WTC11 (cell line): ENCODE measurements at regions not wholly inside any gene's neighbourhood (a gene's known extent, or its start where the extent isn't known, plus 50 kb on each side); places are given as distances from the start of the nearest gene placed in this dataset.
"Not testable (repeated sequence)": the region's sequence is repeated elsewhere in the genome, so short reads cannot be mapped to it uniquely, and the experiment has no call there.

Source experiments
- ATAC-seq: fragments of 200-7000 bp; cut with Tn5 transposase; 2 replicates; pipeline ENCODE4 v1.10.0; 2021; ENCODE audit warnings: mild to moderate bottlenecking, moderate library complexity
- CTCF ChIA-PET: fragments of 300-600 bp; sonication (Branson Sonifier 250); formaldehyde crosslinking; loops from one replicate; lab custom pipeline; 2021; ENCODE audit warnings: antibody characterized with exemption; lab: Charles Lee
- POLR2A ChIA-PET: fragments of 350-600 bp; sonication (Branson Sonifier 250); formaldehyde crosslinking; loops from one replicate; lab custom pipeline; 2021; ENCODE audit warnings: antibody characterized with exemption; lab: Charles Lee
- DNase-seq: peaks from one replicate; pipeline ENCODE4 v3.0.0; 2021; ENCODE audit warnings: low spot score
- H3K27ac Mint-ChIP-seq: 2 replicates; pipeline ENCODE4 v1.8.0; 2021; ENCODE audit warnings: mixed read lengths
- H3K27me3 Mint-ChIP-seq: 2 replicates; pipeline ENCODE4 v1.8.0; 2021; ENCODE audit warnings: low read depth, mild to moderate bottlenecking, moderate library complexity, mixed read lengths
- H3K36me3 Mint-ChIP-seq: 2 replicates; pipeline ENCODE4 v1.8.0; 2021; ENCODE audit warnings: mixed read lengths
- H3K4me1 Mint-ChIP-seq: 2 replicates; pipeline ENCODE4 v1.8.0; 2022; ENCODE audit warnings: mixed read lengths
- H3K4me3 Mint-ChIP-seq: 2 replicates; pipeline ENCODE4 v1.8.0; 2021; ENCODE audit warnings: mild to moderate bottlenecking, moderate library complexity, mixed read lengths
- H3K9me3 Mint-ChIP-seq: 2 replicates; pipeline ENCODE4 v1.8.0; 2021; ENCODE audit warnings: mixed read lengths
- ELF4 ChIP-seq: sonication (generic); formaldehyde crosslinking; IDR thresholded peaks from 2 replicates; pipeline ENCODE4 v1.8.1; 2022; ENCODE audit warnings: low read depth, mild to moderate bottlenecking, moderate library complexity, missing genetic modification reagents
- MXD4 ChIP-seq: fragments of 250-450 bp; sonication (Bioruptor Pico); IDR thresholded peaks from 2 replicates; pipeline ENCODE4 v1.8.0; 2021; ENCODE audit warnings: mild to moderate bottlenecking, moderate library complexity, borderline replicate concordance
- SMAD4 ChIP-seq: sonication (generic); formaldehyde crosslinking; IDR thresholded peaks from 2 replicates; pipeline ENCODE4 v1.8.0; 2022; ENCODE audit warnings: mild to moderate bottlenecking, missing genetic modification reagents
- ZBTB43 ChIP-seq: sonication (generic); formaldehyde crosslinking; IDR thresholded peaks from 2 replicates; pipeline ENCODE4 v1.8.1; 2023; ENCODE audit warnings: mild to moderate bottlenecking, missing genetic modification reagents
- ZNF232 ChIP-seq: sonication (generic); formaldehyde crosslinking; IDR thresholded peaks from 2 replicates; pipeline ENCODE4 v1.8.0; 2022; ENCODE audit warnings: mild to moderate bottlenecking, missing genetic modification reagents
- ZNF263 ChIP-seq: sonication (generic); formaldehyde crosslinking; IDR thresholded peaks from 2 replicates; pipeline ENCODE4 v1.8.1; 2022; ENCODE audit warnings: low read depth, mild to moderate bottlenecking, moderate library complexity, missing genetic modification reagents
- ZSCAN18 ChIP-seq: fragments of 250-450 bp; sonication (Bioruptor Pico); IDR thresholded peaks from 2 replicates; pipeline ENCODE4 v2.1.2; 2022; ENCODE audit warnings: mild to moderate bottlenecking, moderate library complexity
- TF ChIP-seq, protein P1 (sequence below): sonication (generic); formaldehyde crosslinking; IDR thresholded peaks from 2 replicates; pipeline ENCODE4 v1.8.0; 2023; ENCODE audit warnings: mild to moderate bottlenecking, missing genetic modification reagents
- TF ChIP-seq, protein P2 (sequence below): sonication (generic); formaldehyde crosslinking; IDR thresholded peaks from 2 replicates; pipeline ENCODE4 v1.8.1; 2023; ENCODE audit warnings: mild to moderate bottlenecking, moderate library complexity, missing genetic modification reagents

DNA sequence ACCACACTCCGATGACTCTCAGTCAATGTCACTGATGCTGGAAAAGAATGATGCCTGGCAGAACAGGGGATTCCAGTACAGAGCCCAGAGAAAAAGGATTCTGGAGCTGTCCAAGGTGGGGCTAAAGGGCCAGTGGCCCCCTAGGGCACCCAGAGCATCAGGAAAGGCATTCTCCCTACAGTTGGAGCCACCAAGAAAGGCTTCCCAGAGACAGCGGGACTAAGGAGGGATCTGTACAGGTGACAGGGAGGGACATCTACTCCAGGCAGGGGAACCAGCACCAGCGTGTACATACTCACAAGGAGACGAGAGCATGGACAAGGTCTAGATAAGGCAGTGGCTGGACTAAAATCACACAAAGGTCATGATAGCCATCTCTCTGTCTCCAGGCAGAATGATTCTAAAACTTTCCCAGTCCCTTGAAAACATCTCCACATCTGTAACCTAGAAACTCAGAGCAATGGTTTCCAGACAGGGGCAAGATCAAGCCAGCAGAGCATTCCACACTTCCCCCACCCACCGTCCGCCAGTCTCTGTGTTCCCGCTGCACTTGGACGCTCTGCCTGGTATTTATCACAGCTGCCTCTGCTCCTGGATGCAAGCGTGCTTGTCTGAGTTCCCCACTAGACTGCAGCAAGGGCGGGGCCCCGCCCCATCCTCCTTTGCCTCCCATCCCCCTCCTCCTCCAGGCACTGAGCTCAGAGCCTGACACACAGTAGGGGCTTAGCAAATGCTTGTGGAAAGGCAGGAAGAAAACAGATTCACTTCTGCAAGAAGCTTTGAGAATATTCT is 111.6 kb upstream of the ZC3H12A start:
- peak; percentile 97 for ATAC-seq
- ChIA-PET POLR2A (interaction anchor here (0.6 to 1.1 kb wide), 2 partner anchors 19 to 203 kb away, joined by 3 to 4 read pairs; no protein-coding TSS in a partner anchor), CTCF (interaction anchor here (0.6 to 1.8 kb wide), 17 partner anchors 10 to 787 kb away, joined by 3 to 8 read pairs (median 5); no protein-coding TSS in a partner anchor)
- Mint-ChIP-seq H3K9me3 (peaks cover 9% of the 10 kb centered on the region), H3K36me3 (no peaks in the 10 kb centered on the region), H3K27me3 (peaks cover 6% of the 10 kb centered on the region), H3K27ac (no peak overlapping the region; the same call in 1 of the 2 replicates), H3K4me3 (peak overlapping the region; percentile 40), H3K4me1 (peaks cover 27% of the 10 kb centered on the region)
- TF ChIP-seq ZBTB43 (no peak), ELF4 (no peak)
- peak; percentile 73 for DNase-seq

DNA sequence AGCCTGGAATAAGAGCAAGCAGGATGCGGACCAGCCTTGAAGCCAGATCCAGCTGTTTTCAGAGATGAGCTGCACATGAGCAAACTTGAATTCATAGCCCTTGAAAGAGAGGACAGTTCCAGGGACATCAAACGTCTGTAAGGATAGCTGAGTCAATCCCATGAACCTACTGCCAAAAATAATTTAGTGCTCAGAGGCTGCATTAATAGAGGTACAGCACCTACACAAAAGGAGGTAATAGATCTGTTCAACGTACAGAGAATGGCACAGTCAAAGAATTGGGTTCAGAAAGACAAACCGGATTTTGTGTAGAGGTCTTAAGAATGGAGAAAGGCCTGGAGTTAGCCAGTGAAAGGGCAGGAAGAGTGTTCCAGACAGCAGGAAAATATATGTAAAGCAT is 110.8 kb upstream of the ZC3H12A start:
- TF ChIP-seq SMAD4 (no peak), ZSCAN18 (no peak), ZNF232 (no peak), ZNF263 (CRISPR knock-in tag) (no peak), MXD4 (CRISPR knock-in tag) (no peak)
- TF ChIP-seq, protein P1, sequence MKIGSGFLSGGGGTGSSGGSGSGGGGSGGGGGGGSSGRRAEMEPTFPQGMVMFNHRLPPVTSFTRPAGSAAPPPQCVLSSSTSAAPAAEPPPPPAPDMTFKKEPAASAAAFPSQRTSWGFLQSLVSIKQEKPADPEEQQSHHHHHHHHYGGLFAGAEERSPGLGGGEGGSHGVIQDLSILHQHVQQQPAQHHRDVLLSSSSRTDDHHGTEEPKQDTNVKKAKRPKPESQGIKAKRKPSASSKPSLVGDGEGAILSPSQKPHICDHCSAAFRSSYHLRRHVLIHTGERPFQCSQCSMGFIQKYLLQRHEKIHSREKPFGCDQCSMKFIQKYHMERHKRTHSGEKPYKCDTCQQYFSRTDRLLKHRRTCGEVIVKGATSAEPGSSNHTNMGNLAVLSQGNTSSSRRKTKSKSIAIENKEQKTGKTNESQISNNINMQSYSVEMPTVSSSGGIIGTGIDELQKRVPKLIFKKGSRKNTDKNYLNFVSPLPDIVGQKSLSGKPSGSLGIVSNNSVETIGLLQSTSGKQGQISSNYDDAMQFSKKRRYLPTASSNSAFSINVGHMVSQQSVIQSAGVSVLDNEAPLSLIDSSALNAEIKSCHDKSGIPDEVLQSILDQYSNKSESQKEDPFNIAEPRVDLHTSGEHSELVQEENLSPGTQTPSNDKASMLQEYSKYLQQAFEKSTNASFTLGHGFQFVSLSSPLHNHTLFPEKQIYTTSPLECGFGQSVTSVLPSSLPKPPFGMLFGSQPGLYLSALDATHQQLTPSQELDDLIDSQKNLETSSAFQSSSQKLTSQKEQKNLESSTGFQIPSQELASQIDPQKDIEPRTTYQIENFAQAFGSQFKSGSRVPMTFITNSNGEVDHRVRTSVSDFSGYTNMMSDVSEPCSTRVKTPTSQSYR (CRISPR knock-in tag), result no peak
- TF ChIP-seq, protein P2, sequence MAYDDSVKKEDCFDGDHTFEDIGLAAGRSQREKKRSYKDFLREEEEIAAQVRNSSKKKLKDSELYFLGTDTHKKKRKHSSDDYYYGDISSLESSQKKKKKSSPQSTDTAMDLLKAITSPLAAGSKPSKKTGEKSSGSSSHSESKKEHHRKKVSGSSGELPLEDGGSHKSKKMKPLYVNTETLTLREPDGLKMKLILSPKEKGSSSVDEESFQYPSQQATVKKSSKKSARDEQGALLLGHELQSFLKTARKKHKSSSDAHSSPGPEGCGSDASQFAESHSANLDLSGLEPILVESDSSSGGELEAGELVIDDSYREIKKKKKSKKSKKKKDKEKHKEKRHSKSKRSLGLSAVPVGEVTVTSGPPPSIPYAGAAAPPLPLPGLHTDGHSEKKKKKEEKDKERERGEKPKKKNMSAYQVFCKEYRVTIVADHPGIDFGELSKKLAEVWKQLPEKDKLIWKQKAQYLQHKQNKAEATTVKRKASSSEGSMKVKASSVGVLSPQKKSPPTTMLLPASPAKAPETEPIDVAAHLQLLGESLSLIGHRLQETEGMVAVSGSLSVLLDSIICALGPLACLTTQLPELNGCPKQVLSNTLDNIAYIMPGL (CRISPR knock-in tag), result no peak
- Mint-ChIP-seq H3K27me3 (peaks cover 3% of the 10 kb centered on the region), H3K36me3 (no peaks in the 10 kb centered on the region), H3K4me1 (peaks cover 27% of the 10 kb centered on the region), H3K27ac (no peak overlapping the region; the same call in 1 of the 2 replicates), H3K9me3 (peaks cover 9% of the 10 kb centered on the region), H3K4me3 (peak overlapping the region; percentile 40)
- ChIA-PET POLR2A (interaction anchor here (0.6 to 1.1 kb wide), 2 partner anchors 18 to 204 kb away, joined by 3 to 4 read pairs; no protein-coding TSS in a partner anchor), CTCF (interaction anchor here (0.6 to 1.8 kb wide), 17 partner anchors 11 to 788 kb away, joined by 3 to 8 read pairs (median 5); no protein-coding TSS in a partner anchor)
- ATAC-seq, result peak; percentile 21; the same call in 1 of the 2 replicates
- no peak for DNase-seq

GRCh38 chr1:37368665-37369315 is 105.6 kb upstream of the ZC3H12A start:
- CTCF ChIA-PET, H3K36me3 Mint-ChIP-seq, H3K27me3 Mint-ChIP-seq: not testable (repeated sequence)

More at GRCh38 chr1:37368665-37369315, 105.6 kb upstream of the ZC3H12A start:
- H3K27ac Mint-ChIP-seq, ATAC-seq, POLR2A ChIA-PET, H3K4me3 Mint-ChIP-seq, H3K9me3 Mint-ChIP-seq, DNase-seq, H3K4me1 Mint-ChIP-seq: not testable (repeated sequence)
